Lung (tissue), 11 donors: ENCODE measurements at regions not wholly inside any gene's neighbourhood (a gene's known extent, or its start where the extent isn't known, plus 50 kb on each side); places are given as distances from the start of the nearest gene placed in this dataset.

Experiments
- ATAC-seq: fragments of 200-7000 bp; cut with Tn5 transposase; one replicate; pipeline ENCODE4 v1.9.1; 2020; ENCODE audit warnings: moderate number of reproducible peaks; ENCODE audit not compliant: insufficient read depth, low FRiP score
- DNase-seq, 3 donors: peaks; one replicate each; pipeline ENCODE4 v3.0.0-alpha.2; 2013 to 2017
- H3K27ac ChIP-seq, 2 donors: one replicate each; pipeline ENCODE4 v1.5.1; 2013; ENCODE audit warnings: mild to moderate bottlenecking in 2 of 2, moderate library complexity in 2 of 2, control low read depth in 1 of 2, inconsistent platforms in 1 of 2, low read depth in 1 of 2, low read length in 1 of 2
- H3K27me3 ChIP-seq, 3 donors: one replicate each; pipeline ENCODE4 v1.5.1; 2013; ENCODE audit warnings: low read length in 2 of 3; ENCODE audit not compliant: control insufficient read depth in 3 of 3, insufficient read depth in 3 of 3
- H3K36me3 ChIP-seq, 4 donors: one replicate each; pipeline ENCODE4 v1.5.1; 2013; ENCODE audit warnings: low read length in 4 of 4, mild to moderate bottlenecking in 1 of 4, moderate library complexity in 1 of 4; ENCODE audit not compliant: control insufficient read depth in 4 of 4, insufficient read depth in 4 of 4
- H3K4me1 ChIP-seq, 5 donors: one replicate each; pipeline ENCODE4 v1.5.1; 2013; ENCODE audit warnings: low read length in 5 of 5, mild to moderate bottlenecking in 2 of 5, moderate library complexity in 1 of 5; ENCODE audit not compliant: control insufficient read depth in 5 of 5, insufficient read depth in 5 of 5
- H3K4me3 ChIP-seq: one replicate; pipeline ENCODE4 v1.5.1; 2013; ENCODE audit warnings: mild to moderate bottlenecking, control low read depth, moderate library complexity
- H3K9ac ChIP-seq, 2 donors: one replicate each; pipeline ENCODE4 v1.5.1; 2013; ENCODE audit warnings: low read length in 2 of 2, control low read depth in 1 of 2; ENCODE audit not compliant: insufficient read depth in 1 of 2
- H3K9me3 ChIP-seq, 4 donors: one replicate each; pipeline ENCODE4 v1.5.1; 2013; ENCODE audit warnings: low read length in 3 of 4, mild to moderate bottlenecking in 1 of 4, moderate library complexity in 1 of 4; ENCODE audit not compliant: control insufficient read depth in 4 of 4, insufficient read depth in 3 of 4
- CTCF ChIP-seq: IDR thresholded peaks from 2 replicates; pipeline ENCODE4 v1.5.1; 2012; ENCODE audit warnings: mild to moderate bottlenecking; ENCODE audit errors: control extremely low read depth, extremely low read depth
- WGBS, 2 donors: extraction: QIAGEN DNeasy Blood & Tissue Kit; methylation state at CpG; one replicate each; pipeline ENCODE4 v1.1.7; 2013; 5-methylcytosine and 5-hydroxymethylcytosine counted together
- donor health status: control.
- donor health status: control.
- donor health status: Bipolar disorder and iron deficiency.
- donor health status: healthy.
- donor health status: DM: yes; HTN: yes; CAD: no.

GRCh38 chr2:129611471-129611870 is 368.0 kb upstream of the RAB6C start:
- H3K9me3 ChIP-seq = peaks cover 0 to 5% (median 0%) of the 10 kb centered on the region in 4 donors
- WGBS, 2 donors = 90 to 91% methylated on average over 6 of the region's 6 CpGs
- ATAC-seq = no peak

GRCh38 chr2:129619471-129619870 is 360.0 kb upstream of the RAB6C start:
- Histone ChIP-seq H3K9me3 (peaks cover 0 to 4% (median 0%) of the 10 kb centered on the region in 4 donors), H3K4me1 (no peaks in the 10 kb centered on the region), H3K27me3 (no peaks in the 10 kb centered on the region), H3K9ac (no peak overlapping the region), H3K4me3 (no peak overlapping the region), H3K36me3 (no peaks in the 10 kb centered on the region), H3K27ac (no peak overlapping the region)
- WGBS, 2 donors = 29 to 33% methylated on average over 5 of the region's 5 CpGs
- no peak for TF ChIP-seq CTCF
- ATAC-seq (no peak), DNase-seq (peak; percentile 3 to 44 (median 23))

More at GRCh38 chr2:129611471-129611870, 368.0 kb upstream of the RAB6C start:
- no peaks in the 10 kb centered on the region for H3K27me3 ChIP-seq
- H3K27ac ChIP-seq = no peak overlapping the region
- DNase-seq = no peak
- H3K4me1 ChIP-seq = no peaks in the 10 kb centered on the region
- TF ChIP-seq CTCF = no peak
- H3K4me3 ChIP-seq = no peak overlapping the region
- H3K9ac ChIP-seq = no peak overlapping the region
- no peaks in the 10 kb centered on the region for H3K36me3 ChIP-seq

DNA sequence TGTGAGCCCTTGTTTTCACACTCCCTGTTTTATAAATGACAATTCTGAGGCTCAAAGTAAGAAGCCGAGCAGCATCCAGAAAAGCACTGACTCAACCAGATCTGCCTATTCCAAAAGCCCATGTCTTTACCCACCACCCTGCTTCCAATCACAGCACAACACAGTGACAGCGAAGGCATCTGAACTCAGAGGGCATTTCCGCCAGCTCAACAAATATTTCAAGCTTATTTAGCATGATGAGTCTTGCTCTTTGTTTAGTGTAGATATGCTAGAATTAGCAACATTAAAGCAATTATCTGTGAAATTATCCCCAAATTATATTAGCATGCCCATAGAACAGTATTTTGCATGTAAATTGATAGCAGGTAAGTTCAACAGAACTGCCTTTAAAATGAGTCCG is 359.1 kb upstream of the RAB6C start:
- Histone ChIP-seq H3K27me3 (no peaks in the 10 kb centered on the region), H3K4me1 (no peaks in the 10 kb centered on the region), H3K9ac (no peak overlapping the region), H3K36me3 (no peaks in the 10 kb centered on the region), H3K4me3 (no peak overlapping the region), H3K27ac (no peak overlapping the region), H3K9me3 (peaks cover 0 to 4% (median 0%) of the 10 kb centered on the region in 4 donors)
- ATAC-seq (no peak), DNase-seq (no peak)
- 89 to 93% methylated on average over 4 of the region's 4 CpGs for WGBS, 2 donors
- TF ChIP-seq CTCF = no peak

GRCh38 chr2:129623783-129624182 is 355.7 kb upstream of the RAB6C start:
- TF ChIP-seq CTCF = no peak
- no peak overlapping the region for H3K4me3 ChIP-seq
- no peaks in the 10 kb centered on the region for H3K4me1 ChIP-seq
- H3K27ac ChIP-seq = no peak overlapping the region
- H3K27me3 ChIP-seq = no peaks in the 10 kb centered on the region
- WGBS, 2 donors = 82 to 92% methylated on average over 6 of the region's 6 CpGs
- H3K9ac ChIP-seq = no peak overlapping the region
- ATAC-seq (no peak), DNase-seq (no peak)
- no peaks in the 10 kb centered on the region for H3K36me3 ChIP-seq
- H3K9me3 ChIP-seq = peaks cover 0 to 6% (median 0%) of the 10 kb centered on the region in 4 donors
